ENCODE measurements at regions not wholly inside any gene's neighbourhood (a gene's known extent, or its start where the extent isn't known, plus 50 kb on each side); places are given as distances from the start of the nearest gene placed in this dataset.

GRCh38 chr16:85329059-85329812 is 217.0 kb upstream of the CIBAR2 start:
- DNase-seq = no peak

- no peak for DNase-seq
Observed at GRCh38 chr16:85330006-85330693, 217.9 kb upstream of the CIBAR2 start.

- no peak for DNase-seq
Observed at GRCh38 chr16:85330694-85331188, 218.5 kb upstream of the CIBAR2 start.

GRCh38 chr16:85331688-85332087 is 219.4 kb upstream of the CIBAR2 start:
- DNase-seq = no peak

GRCh38 chr16:85332175-85332574 is 219.9 kb upstream of the CIBAR2 start:
- DNase-seq = no peak

GRCh38 chr16:85333337-85333736 is 221.1 kb upstream of the CIBAR2 start:
- DNase-seq = no peak

GRCh38 chr16:85333744-85334640 is 221.7 kb upstream of the CIBAR2 start:
- no peak for DNase-seq

- no peak for DNase-seq
Observed at GRCh38 chr16:85334718-85335583, 222.7 kb upstream of the CIBAR2 start.

- DNase-seq = no peak
Observed at GRCh38 chr16:85335584-85336491, 223.6 kb upstream of the CIBAR2 start.

GRCh38 chr16:85337910-85338637 is 225.8 kb upstream of the CIBAR2 start:
- no peak for DNase-seq

GRCh38 chr16:85338638-85338982 is 226.3 kb upstream of the CIBAR2 start:
- DNase-seq = no peak

GRCh38 chr16:85338989-85339685 is 226.9 kb upstream of the CIBAR2 start:
- no peak for DNase-seq

- DNase-seq = no peak
Observed at GRCh38 chr16:85341972-85342695, 229.9 kb upstream of the CIBAR2 start.

- no peak for DNase-seq
Observed at GRCh38 chr16:85344502-85345128, 232.3 kb upstream of the CIBAR2 start.

- DNase-seq = no peak
Observed at GRCh38 chr16:85345129-85345639, 232.9 kb upstream of the CIBAR2 start.

GRCh38 chr16:85346404-85347212 is 234.3 kb upstream of the CIBAR2 start:
- DNase-seq = no peak

- DNase-seq = no peak
Observed at GRCh38 chr16:85347213-85347591, 234.9 kb upstream of the CIBAR2 start.
